Liver (tissue), 8 donors: ENCODE measurements at regions not wholly inside any gene's neighbourhood (a gene's known extent, or its start where the extent isn't known, plus 50 kb on each side); places are given as distances from the start of the nearest gene placed in this dataset.
"Not testable (repeated sequence)": the region's sequence is repeated elsewhere in the genome, so short reads cannot be mapped to it uniquely, and the experiment has no call there.

ENCODE experiments used
- DNase-seq: peaks from one replicate; pipeline ENCODE4 v3.0.0-alpha.2; 2017; ENCODE audit warnings: low spot score
- H3K27ac ChIP-seq, 2 donors: one replicate each; pipeline ENCODE4 v1.7.0; 2013; ENCODE audit warnings: inconsistent platforms in 2 of 2, low read length in 2 of 2, control low read depth in 1 of 2, low read depth in 1 of 2, mild to moderate bottlenecking in 1 of 2
- H3K27me3 ChIP-seq, 4 donors: one replicate each; pipeline versions ENCODE4 v1.6.1 to v1.7.0; 2013; ENCODE audit warnings: low read length in 3 of 4, inconsistent platforms in 1 of 4, mild to moderate bottlenecking in 1 of 4, moderate library complexity in 1 of 4; ENCODE audit not compliant: control insufficient read depth in 4 of 4, insufficient read depth in 4 of 4
- H3K36me3 ChIP-seq, 4 donors: one replicate each; pipeline versions ENCODE4 v1.6.1 to v1.7.0; 2013; ENCODE audit warnings: low read length in 3 of 4, mild to moderate bottlenecking in 3 of 4, low read depth in 1 of 4, moderate library complexity in 1 of 4; ENCODE audit not compliant: control insufficient read depth in 4 of 4, insufficient read depth in 3 of 4
- H3K4me1 ChIP-seq, 4 donors: one replicate each; pipeline versions ENCODE4 v1.6.1 to v1.7.0; 2013; ENCODE audit warnings: low read length in 3 of 4, mild to moderate bottlenecking in 3 of 4, moderate library complexity in 1 of 4; ENCODE audit not compliant: control insufficient read depth in 4 of 4, insufficient read depth in 4 of 4
- H3K4me3 ChIP-seq, 3 donors: one replicate each; pipeline versions ENCODE4 v1.6.1 to v1.7.0; 2013; ENCODE audit warnings: low read length in 3 of 3, control low read depth in 1 of 3, low read depth in 1 of 3, mild to moderate bottlenecking in 1 of 3
- H3K9ac ChIP-seq, 2 donors: one replicate each; pipeline ENCODE4 v1.7.0; 2013; ENCODE audit warnings: low read length in 2 of 2, mild to moderate bottlenecking in 2 of 2, moderate library complexity in 2 of 2, control low read depth in 1 of 2, low read depth in 1 of 2
- H3K9me3 ChIP-seq, 4 donors: one replicate each; pipeline versions ENCODE4 v1.6.1 to v1.7.0; 2013; ENCODE audit warnings: low read length in 3 of 4; ENCODE audit not compliant: control insufficient read depth in 4 of 4
- EGR1 ChIP-seq, 2 donors: IDR thresholded peaks; 2 replicates each; pipeline ENCODE4 v1.6.1; 2016 to 2018; ENCODE audit warnings: antibody characterized with exemption in 2 of 2, low read depth in 2 of 2
- FOXA2 ChIP-seq: IDR thresholded peaks from 2 replicates; pipeline ENCODE4 v1.6.1; 2016; ENCODE audit warnings: antibody characterized with exemption
- HNF4A ChIP-seq, 2 donors: conservative IDR thresholded peaks; 2 replicates each; pipeline ENCODE4 v1.6.1; 2016; ENCODE audit warnings: antibody characterized with exemption in 2 of 2, mild to moderate bottlenecking in 2 of 2
- HNF4G ChIP-seq: IDR thresholded peaks from 2 replicates; pipeline ENCODE4 v1.6.1; 2016; ENCODE audit warnings: antibody characterized with exemption
- NR2F2 ChIP-seq: IDR thresholded peaks from 2 replicates; pipeline ENCODE4 v1.6.1; 2016; ENCODE audit warnings: antibody characterized with exemption
- RAD21 ChIP-seq, 2 donors: IDR thresholded peaks; 2 replicates each; pipeline ENCODE4 v1.6.1; 2016; ENCODE audit warnings: antibody characterized with exemption in 2 of 2, mild to moderate bottlenecking in 2 of 2
- RXRA ChIP-seq, 2 donors: IDR thresholded peaks; 2 replicates each; pipeline ENCODE4 v1.6.1; 2017 to 2018; ENCODE audit warnings: antibody characterized with exemption in 2 of 2, mild to moderate bottlenecking in 1 of 2
- SP1 ChIP-seq: IDR thresholded peaks from 2 replicates; pipeline ENCODE4 v1.6.1; 2018; ENCODE audit warnings: antibody characterized with exemption, mild to moderate bottlenecking
- WGBS: extraction: QIAGEN DNeasy Blood & Tissue Kit; methylation state at CpG from one replicate; pipeline ENCODE4 v1.1.7; 2013; 5-methylcytosine and 5-hydroxymethylcytosine counted together
- TF ChIP-seq, protein P1 (sequence below): IDR thresholded peaks from 2 replicates; pipeline ENCODE4 v1.6.1; 2016; ENCODE audit warnings: antibody characterized with exemption, mild to moderate bottlenecking
- TF ChIP-seq, protein P2 (sequence below): fragments of 150-350 bp; IDR thresholded peaks from 2 replicates; pipeline ENCODE4 v1.5.1; 2017; ENCODE audit warnings: improper control_type of control experiment, low read depth, low read length; ENCODE audit not compliant: missing input control
- TF ChIP-seq, protein P3 (sequence below): IDR thresholded peaks from 2 replicates; pipeline ENCODE4 v1.6.1; 2016; ENCODE audit warnings: antibody characterized with exemption
- TF ChIP-seq, protein P4 (sequence below): IDR thresholded peaks from 2 replicates; pipeline ENCODE4 v1.6.1; 2016; ENCODE audit warnings: antibody characterized with exemption
- donor health status: healthy.
- donor health status: healthy.
- donor health status: healthy.
- donor health status: healthy.
- donor health status: healthy.

DNA sequence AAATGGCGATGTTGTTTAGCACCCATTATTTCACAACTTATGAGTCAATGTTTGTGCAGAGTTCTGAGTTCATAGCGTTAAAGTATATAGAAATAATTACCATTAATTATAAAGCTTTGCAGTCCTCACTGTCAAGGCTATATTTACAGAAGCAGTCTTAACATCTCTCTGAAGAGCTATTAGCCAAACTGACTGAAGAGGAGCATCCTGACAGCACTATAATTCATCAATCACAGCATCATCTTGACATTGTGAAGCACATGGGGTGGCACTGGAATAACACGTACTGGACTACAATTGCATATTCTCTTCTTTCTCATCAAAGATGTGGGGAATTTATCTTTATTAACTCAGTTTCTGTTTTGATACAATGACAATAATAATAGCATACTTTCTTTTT lies 260.6 kb upstream of the MME start (continued):
- TF ChIP-seq, protein P1, sequence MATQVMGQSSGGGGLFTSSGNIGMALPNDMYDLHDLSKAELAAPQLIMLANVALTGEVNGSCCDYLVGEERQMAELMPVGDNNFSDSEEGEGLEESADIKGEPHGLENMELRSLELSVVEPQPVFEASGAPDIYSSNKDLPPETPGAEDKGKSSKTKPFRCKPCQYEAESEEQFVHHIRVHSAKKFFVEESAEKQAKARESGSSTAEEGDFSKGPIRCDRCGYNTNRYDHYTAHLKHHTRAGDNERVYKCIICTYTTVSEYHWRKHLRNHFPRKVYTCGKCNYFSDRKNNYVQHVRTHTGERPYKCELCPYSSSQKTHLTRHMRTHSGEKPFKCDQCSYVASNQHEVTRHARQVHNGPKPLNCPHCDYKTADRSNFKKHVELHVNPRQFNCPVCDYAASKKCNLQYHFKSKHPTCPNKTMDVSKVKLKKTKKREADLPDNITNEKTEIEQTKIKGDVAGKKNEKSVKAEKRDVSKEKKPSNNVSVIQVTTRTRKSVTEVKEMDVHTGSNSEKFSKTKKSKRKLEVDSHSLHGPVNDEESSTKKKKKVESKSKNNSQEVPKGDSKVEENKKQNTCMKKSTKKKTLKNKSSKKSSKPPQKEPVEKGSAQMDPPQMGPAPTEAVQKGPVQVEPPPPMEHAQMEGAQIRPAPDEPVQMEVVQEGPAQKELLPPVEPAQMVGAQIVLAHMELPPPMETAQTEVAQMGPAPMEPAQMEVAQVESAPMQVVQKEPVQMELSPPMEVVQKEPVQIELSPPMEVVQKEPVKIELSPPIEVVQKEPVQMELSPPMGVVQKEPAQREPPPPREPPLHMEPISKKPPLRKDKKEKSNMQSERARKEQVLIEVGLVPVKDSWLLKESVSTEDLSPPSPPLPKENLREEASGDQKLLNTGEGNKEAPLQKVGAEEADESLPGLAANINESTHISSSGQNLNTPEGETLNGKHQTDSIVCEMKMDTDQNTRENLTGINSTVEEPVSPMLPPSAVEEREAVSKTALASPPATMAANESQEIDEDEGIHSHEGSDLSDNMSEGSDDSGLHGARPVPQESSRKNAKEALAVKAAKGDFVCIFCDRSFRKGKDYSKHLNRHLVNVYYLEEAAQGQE: no peak
- TF ChIP-seq EGR1 (IDR thresholded peaks at IDR 0.05; ENCODE audit: low read depth in 2 of 2): no peak
- TF ChIP-seq SP1: no peak

DNA sequence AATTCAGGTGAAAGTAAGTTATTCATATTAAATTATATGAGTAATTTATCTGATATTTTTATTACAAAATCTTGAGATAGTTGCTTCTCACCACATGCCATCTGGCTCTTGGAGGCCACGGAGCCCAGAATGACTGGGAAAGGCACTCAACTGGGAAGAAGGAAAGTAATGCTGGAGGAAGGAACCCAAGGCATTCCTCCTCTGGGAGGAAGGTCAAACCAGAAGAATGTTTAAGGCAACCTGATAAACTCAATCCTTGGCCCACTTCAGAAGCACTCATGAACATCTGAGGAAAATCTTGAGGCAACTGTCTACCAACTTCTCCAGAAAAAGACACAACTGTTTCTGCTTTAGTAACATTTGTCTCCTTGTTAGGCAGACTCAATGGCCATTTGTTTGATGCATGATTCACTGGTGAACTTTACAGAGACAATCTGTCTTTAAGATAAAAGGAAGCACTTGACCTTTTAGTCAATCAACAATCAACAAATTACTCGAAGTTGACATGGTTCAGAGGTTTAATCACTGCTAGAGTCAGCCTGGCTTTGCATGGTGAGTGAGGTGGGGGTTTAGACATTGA lies 261.4 kb upstream of the MME start:
- 50% methylated on average over 2 of the region's 2 CpGs for WGBS
- H3K9me3 ChIP-seq: no peaks in the 10 kb centered on the region
- H3K4me3 ChIP-seq: no peak overlapping the region
- no peak for TF ChIP-seq FOXA2
- TF ChIP-seq, protein P2, sequence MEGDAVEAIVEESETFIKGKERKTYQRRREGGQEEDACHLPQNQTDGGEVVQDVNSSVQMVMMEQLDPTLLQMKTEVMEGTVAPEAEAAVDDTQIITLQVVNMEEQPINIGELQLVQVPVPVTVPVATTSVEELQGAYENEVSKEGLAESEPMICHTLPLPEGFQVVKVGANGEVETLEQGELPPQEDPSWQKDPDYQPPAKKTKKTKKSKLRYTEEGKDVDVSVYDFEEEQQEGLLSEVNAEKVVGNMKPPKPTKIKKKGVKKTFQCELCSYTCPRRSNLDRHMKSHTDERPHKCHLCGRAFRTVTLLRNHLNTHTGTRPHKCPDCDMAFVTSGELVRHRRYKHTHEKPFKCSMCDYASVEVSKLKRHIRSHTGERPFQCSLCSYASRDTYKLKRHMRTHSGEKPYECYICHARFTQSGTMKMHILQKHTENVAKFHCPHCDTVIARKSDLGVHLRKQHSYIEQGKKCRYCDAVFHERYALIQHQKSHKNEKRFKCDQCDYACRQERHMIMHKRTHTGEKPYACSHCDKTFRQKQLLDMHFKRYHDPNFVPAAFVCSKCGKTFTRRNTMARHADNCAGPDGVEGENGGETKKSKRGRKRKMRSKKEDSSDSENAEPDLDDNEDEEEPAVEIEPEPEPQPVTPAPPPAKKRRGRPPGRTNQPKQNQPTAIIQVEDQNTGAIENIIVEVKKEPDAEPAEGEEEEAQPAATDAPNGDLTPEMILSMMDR: no peak
- TF ChIP-seq RXRA (IDR thresholded peaks at IDR 0.05): no peak
- no peak overlapping the region for H3K27ac ChIP-seq
- DNase-seq: no peak
- H3K4me1 ChIP-seq: no peaks in the 10 kb centered on the region
- no peaks in the 10 kb centered on the region for H3K27me3 ChIP-seq
- no peaks in the 10 kb centered on the region for H3K36me3 ChIP-seq
- no peak overlapping the region for H3K9ac ChIP-seq

DNA sequence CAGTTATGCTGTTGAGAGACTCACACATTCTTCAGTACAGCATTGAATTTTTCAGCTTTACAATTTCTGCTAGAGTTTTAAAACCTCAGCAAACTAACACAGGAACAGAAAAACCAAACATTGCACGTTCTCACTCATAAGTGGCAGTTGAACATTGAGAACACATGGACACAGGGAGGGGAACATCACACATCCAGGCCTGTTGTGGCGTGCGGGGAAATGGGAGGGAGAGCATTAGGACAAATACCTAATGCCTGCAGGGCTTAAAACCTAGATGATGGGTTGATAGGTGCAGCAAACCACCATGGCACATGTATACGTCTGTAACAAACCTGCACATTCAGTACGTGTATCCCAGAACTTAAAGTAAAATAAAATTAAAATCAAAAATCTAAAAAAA lies 270.1 kb upstream of the MME start:
- H3K4me3 ChIP-seq, H3K27ac ChIP-seq, H3K9me3 ChIP-seq, H3K9ac ChIP-seq, H3K36me3 ChIP-seq, DNase-seq, H3K4me1 ChIP-seq, H3K27me3 ChIP-seq: not testable (repeated sequence)
- WGBS: 78% methylated on average over 5 of the region's 5 CpGs

DNA sequence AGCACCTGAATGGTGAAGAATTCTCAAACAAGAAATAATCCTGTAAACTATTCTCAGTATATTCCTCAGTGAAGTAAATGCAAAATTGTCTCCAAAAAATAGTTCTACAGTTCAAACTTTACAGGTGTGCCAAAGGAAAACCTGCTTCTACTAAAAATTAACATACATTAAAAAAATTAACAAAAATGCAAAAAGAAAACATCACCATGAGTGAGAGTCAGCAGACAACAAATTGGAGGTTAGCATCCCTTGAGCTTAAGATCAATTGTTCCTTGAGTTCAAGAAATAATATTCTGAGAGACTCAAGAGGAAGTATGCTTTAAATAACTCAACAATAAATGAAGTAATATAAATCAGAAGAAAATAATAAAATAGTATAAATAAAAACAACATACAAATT lies 278.4 kb upstream of the MME start:
- Histone ChIP-seq H3K9ac (no peak overlapping the region), H3K27me3 (no peaks in the 10 kb centered on the region), H3K36me3 (no peaks in the 10 kb centered on the region), H3K4me1 (no peaks in the 10 kb centered on the region), H3K27ac (no peak overlapping the region), H3K9me3 (no peaks in the 10 kb centered on the region), H3K4me3 (no peak overlapping the region)
- no peak for TF ChIP-seq HNF4A (conservative IDR thresholded peaks at IDR 0.05)
- no peak for TF ChIP-seq NR2F2
- no peak for TF ChIP-seq HNF4G
- no peak for TF ChIP-seq RAD21 (IDR thresholded peaks at IDR 0.05)
- TF ChIP-seq, protein P2: no peak
- TF ChIP-seq, protein P3, sequence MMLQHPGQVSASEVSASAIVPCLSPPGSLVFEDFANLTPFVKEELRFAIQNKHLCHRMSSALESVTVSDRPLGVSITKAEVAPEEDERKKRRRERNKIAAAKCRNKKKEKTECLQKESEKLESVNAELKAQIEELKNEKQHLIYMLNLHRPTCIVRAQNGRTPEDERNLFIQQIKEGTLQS: no peak
- TF ChIP-seq FOXA2: no peak
- TF ChIP-seq, protein P4, sequence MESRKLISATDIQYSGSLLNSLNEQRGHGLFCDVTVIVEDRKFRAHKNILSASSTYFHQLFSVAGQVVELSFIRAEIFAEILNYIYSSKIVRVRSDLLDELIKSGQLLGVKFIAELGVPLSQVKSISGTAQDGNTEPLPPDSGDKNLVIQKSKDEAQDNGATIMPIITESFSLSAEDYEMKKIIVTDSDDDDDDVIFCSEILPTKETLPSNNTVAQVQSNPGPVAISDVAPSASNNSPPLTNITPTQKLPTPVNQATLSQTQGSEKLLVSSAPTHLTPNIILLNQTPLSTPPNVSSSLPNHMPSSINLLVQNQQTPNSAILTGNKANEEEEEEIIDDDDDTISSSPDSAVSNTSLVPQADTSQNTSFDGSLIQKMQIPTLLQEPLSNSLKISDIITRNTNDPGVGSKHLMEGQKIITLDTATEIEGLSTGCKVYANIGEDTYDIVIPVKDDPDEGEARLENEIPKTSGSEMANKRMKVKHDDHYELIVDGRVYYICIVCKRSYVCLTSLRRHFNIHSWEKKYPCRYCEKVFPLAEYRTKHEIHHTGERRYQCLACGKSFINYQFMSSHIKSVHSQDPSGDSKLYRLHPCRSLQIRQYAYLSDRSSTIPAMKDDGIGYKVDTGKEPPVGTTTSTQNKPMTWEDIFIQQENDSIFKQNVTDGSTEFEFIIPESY: no peak
- DNase-seq: no peak
